K562 (cell line): ENCODE measurements at regions not wholly inside any gene's neighbourhood (a gene's known extent, or its start where the extent isn't known, plus 50 kb on each side); places are given as distances from the start of the nearest gene placed in this dataset.

Experiments
- ATAC-seq: fragments of 200-7000 bp; cut with Tn5 transposase; 3 replicates; pipeline ENCODE4 v1.9.1; 2020; ENCODE audit warnings: moderate library complexity
- BruUV-seq: library from RNA; stranded (reverse); fragments of 400-500 nt; replicated peaks from 2 replicates; lab custom pipeline; 2021; lab: Mats Ljungman, UMichigan
- CTCF ChIA-PET: fragments of 300-600 bp; formaldehyde crosslinking; extraction: SDS; loops from one replicate; lab custom pipeline; 2021; ENCODE audit warnings: low intra/inter-chr PET ratio; lab: Yijun Ruan, JAX
- POLR2A ChIA-PET: fragments of 300-600, 350-650 bp; sonication (Branson Sonifier 250); formaldehyde crosslinking; extraction: SDS; loops from one replicate; lab custom pipeline; 2021; ENCODE audit warnings: antibody characterized with exemption, inconsistent platforms; lab: Yijun Ruan, JAX
- DNase-seq, 4 experiments: peaks; one replicate each; pipeline versions ENCODE4 v3.0.0 to v3.0.0-alpha.2; 2011 to 2018; ENCODE audit warnings: low spot score in 3 of 4, mixed read lengths in 3 of 4; ENCODE audit errors: extremely low read depth in 1 of 4
- FAIRE-seq: peaks from 2 replicates; lab custom pipeline; 2011; peaks lifted over from hg19 to GRCh38; lab: Jason Lieb, UNC
- H2AFZ ChIP-seq: 2 replicates; pipeline ENCODE4 v1.6.0; 2011; ENCODE audit warnings: low read depth, low read length, control low read depth, inconsistent platforms
- H3K27ac ChIP-seq: fragments of 200-600 bp; 3 replicates; pipeline ENCODE4 v1.8.0; 2011; ENCODE audit warnings: low read depth, mild to moderate bottlenecking, control low read depth, inconsistent platforms, low read length, moderate library complexity, mixed read lengths; ENCODE audit errors: extremely low read depth
- H3K27me3 ChIP-seq, 2 experiments: fragments of 300-600 bp in 1 of 2; 2 replicates in 1 of 2; 3 replicates in 1 of 2; pipeline versions ENCODE4 v1.6.0 to v1.8.0; 2011; ENCODE audit warnings: inconsistent platforms in 2 of 2, low read length in 2 of 2, mild to moderate bottlenecking in 1 of 2, mixed read lengths in 1 of 2, moderate library complexity in 1 of 2; ENCODE audit not compliant: control insufficient read depth in 2 of 2, insufficient read depth in 2 of 2
- H3K36me3 ChIP-seq: fragments of 300-600 bp; 3 replicates; pipeline ENCODE4 v1.8.0; 2011; ENCODE audit warnings: mild to moderate bottlenecking, low read length, inconsistent platforms; ENCODE audit not compliant: control insufficient read depth, insufficient read depth
- H3K4me1 ChIP-seq, 2 experiments: fragments of 200-600 bp in 1 of 2; replicated peaks in 1 of 2; 2 replicates in 1 of 2; 3 replicates in 1 of 2; pipeline versions ENCODE4 v1.5.1 to v1.8.0; 2011; ENCODE audit warnings: inconsistent platforms in 2 of 2, low read length in 2 of 2, mild to moderate bottlenecking in 1 of 2, mixed read lengths in 1 of 2, moderate library complexity in 1 of 2; ENCODE audit not compliant: control insufficient read depth in 2 of 2, insufficient read depth in 2 of 2
- H3K4me2 ChIP-seq: 2 replicates; pipeline ENCODE4 v1.6.1; 2011; ENCODE audit warnings: low read length, control low read depth, inconsistent platforms, mixed read lengths; ENCODE audit not compliant: insufficient read depth
- H3K4me3 ChIP-seq: fragments of 200-600 bp; sonication (generic), shearing (Covaris generic); 2 replicates; pipeline ENCODE4 v1.5.1; 2016; ENCODE audit warnings: control low read depth, inconsistent platforms
- H3K79me2 ChIP-seq: fragments of 200-600 bp; 3 replicates; pipeline ENCODE4 v1.8.0; 2011; ENCODE audit warnings: low read length, inconsistent platforms; ENCODE audit not compliant: control insufficient read depth, insufficient read depth
- H3K9ac ChIP-seq, 2 experiments: 2 replicates each; pipeline versions ENCODE4 v1.6.0 to v1.6.1; 2011; ENCODE audit warnings: low read depth in 2 of 2, low read length in 2 of 2, control low read depth in 1 of 2, inconsistent platforms in 1 of 2, mild to moderate bottlenecking in 1 of 2, mixed read lengths in 1 of 2; ENCODE audit not compliant: insufficient read depth in 1 of 2
- H3K9me1 ChIP-seq: one replicate; pipeline ENCODE4 v1.6.0; 2011; ENCODE audit warnings: inconsistent platforms, mild to moderate bottlenecking, low read length, moderate library complexity; ENCODE audit not compliant: control insufficient read depth, insufficient read depth
- H3K9me3 ChIP-seq: replicated peaks from 2 replicates; pipeline ENCODE4 v1.5.1; 2011; ENCODE audit warnings: low read depth, low read length, inconsistent platforms; ENCODE audit not compliant: control insufficient read depth, insufficient read depth
- H4K20me1 ChIP-seq: replicated peaks from 2 replicates; pipeline ENCODE4 v1.6.1; 2011; ENCODE audit warnings: low read length, inconsistent platforms, mixed read lengths; ENCODE audit not compliant: control insufficient read depth, insufficient read depth
- CSDE1 ChIP-seq, 2 experiments: fragments of 450-650 bp; IDR thresholded peaks; 2 replicates each; pipeline ENCODE4 v1.6.1; 2016; ENCODE audit warnings: mild to moderate bottlenecking in 1 of 2
- E2F8 ChIP-seq: fragments of 450-650 bp; IDR thresholded peaks from 2 replicates; pipeline ENCODE4 v1.7.1; 2018; ENCODE audit warnings: mild to moderate bottlenecking, low read depth; ENCODE audit not compliant: partially characterized antibody
- JUND ChIP-seq, 2 experiments: IDR thresholded peaks; 2 replicates in 1 of 2; 3 replicates in 1 of 2; pipeline ENCODE4 v1.6.1; 2011; ENCODE audit warnings: borderline replicate concordance in 2 of 2, low read depth in 2 of 2, low read length in 2 of 2, improper control_type of control experiment in 1 of 2, missing biosample characterization in 1 of 2, missing genetic modification characterization in 1 of 2, missing genetic modification reagents in 1 of 2
- MCM5 ChIP-seq: fragments of 450-650 bp; IDR thresholded peaks from 2 replicates; pipeline ENCODE4 v1.6.1; 2016; ENCODE audit warnings: low read depth
- RBM17 ChIP-seq: fragments of 200-400 bp; formaldehyde crosslinking; IDR thresholded peaks from 2 replicates; pipeline ENCODE4 v1.6.1; 2017; ENCODE audit warnings: low read depth, mild to moderate bottlenecking, low read length, borderline replicate concordance
- SMAD3 ChIP-seq: fragments of 450-650 bp; formaldehyde crosslinking; conservative IDR thresholded peaks from 2 replicates; pipeline ENCODE4 v1.4.0; 2020; ENCODE audit warnings: mild to moderate bottlenecking
- SMARCB1 ChIP-seq: IDR thresholded peaks from 2 replicates; pipeline ENCODE4 v1.6.1; 2011; ENCODE audit warnings: improper control_type of control experiment, low read depth; ENCODE audit not compliant: insufficient read length
- TAF9B ChIP-seq: fragments of 450-650 bp; IDR thresholded peaks from 2 replicates; pipeline ENCODE4 v1.6.1; 2018; ENCODE audit warnings: mild to moderate bottlenecking; ENCODE audit not compliant: partially characterized antibody
- TRIM28 ChIP-seq: fragments of 450-650 bp; IDR thresholded peaks from 2 replicates; pipeline ENCODE4 v1.6.1; 2017
- TSC22D4 ChIP-seq: fragments of 450-650 bp; IDR thresholded peaks from 2 replicates; pipeline ENCODE4 v1.6.1; 2016; ENCODE audit warnings: missing genetic modification characterization, missing biosample characterization, control low read depth
- ZKSCAN1 ChIP-seq: fragments of 150-350 bp; IDR thresholded peaks from 2 replicates; pipeline ENCODE4 v1.6.1; 2016; ENCODE audit warnings: low read depth, low read length
- ZNF699 ChIP-seq: fragments of 250-450 bp; sonication (Bioruptor Pico); IDR thresholded peaks from 2 replicates; pipeline ENCODE4 v1.8.0; 2021; ENCODE audit warnings: mild to moderate bottlenecking, moderate library complexity; ENCODE audit not compliant: insufficient replicate concordance
- WGBS: fragments of 100-300 bp; shearing (Covaris generic); methylation state at CpG from one replicate; pipeline ENCODE4 v1.1.6; 2016; ENCODE audit warnings: low coverage, mixed read lengths; ENCODE audit not compliant: insufficient coverage; ENCODE audit errors: missing lambda C conversion rate; 5-methylcytosine and 5-hydroxymethylcytosine counted together
- in situ Hi-C: fragments of 300-500 bp; cut with MboI; formaldehyde crosslinking; loops from 4 replicates; pipeline ENCODE4 v1.15.0; 2018; ENCODE audit warnings: inconsistent platforms, mixed read lengths
- intact Hi-C: fragments of 100-400 bp; cut with micrococcal nuclease; formaldehyde crosslinking; loops from 2 replicates; pipeline ENCODE4 v1.14.2; 2022

GRCh38 chr1:184164536-184164935 is 113.0 kb downstream of the TSEN15 start:
- no TSS peak for BruUV-seq
- WGBS = 13% methylated on average over 1 of the region's 1 CpG
- DNase-seq (no peak), ATAC-seq (no peak), FAIRE-seq (no peak)
- no peak overlapping the region for H2AFZ ChIP-seq
- H3K4me1 ChIP-seq = no peaks in the 10 kb centered on the region
- H3K79me2 ChIP-seq = no peaks in the 10 kb centered on the region
- no peak for TF ChIP-seq E2F8
- no peak for TF ChIP-seq SMARCB1
- TF ChIP-seq TAF9B = no peak
- TF ChIP-seq TSC22D4 (tag) = no peak
- TF ChIP-seq TRIM28 = no peak
- no peak for TF ChIP-seq ZKSCAN1
- no peak for TF ChIP-seq RBM17
- no peak for TF ChIP-seq ZNF699 (CRISPR knock-in tag)
- TF ChIP-seq SMAD3 (CRISPR knock-in tag) = no peak
- TF ChIP-seq MCM5 = no peak
- TF ChIP-seq JUND (IDR thresholded peaks at IDR 0.05; ENCODE audit: borderline replicate concordance, low read depth, low read length) = no peak
- TF ChIP-seq JUND (tag; IDR thresholded peaks at IDR 0.05; ENCODE audit: borderline replicate concordance, low read depth, low read length) = no peak
- no peak for TF ChIP-seq CSDE1 (IDR thresholded peaks at IDR 0.05)
- POLR2A ChIA-PET = interaction anchor here (0.6 kb wide), 1 partner anchor 8 kb away, joined by 4 read pairs; no protein-coding TSS in a partner anchor
- H3K9me3 ChIP-seq = no peaks in the 10 kb centered on the region
- no peaks in the 10 kb centered on the region for H3K36me3 ChIP-seq
- no peaks in the 10 kb centered on the region for H3K9me1 ChIP-seq
- no peak overlapping the region for H3K27ac ChIP-seq
- intact Hi-C loops = no loop called here
- no peaks in the 10 kb centered on the region for H3K27me3 ChIP-seq
- no peak overlapping the region for H3K4me3 ChIP-seq
- CTCF ChIA-PET = no interaction called here
- no peak overlapping the region for H3K9ac ChIP-seq
- in situ Hi-C loops = no loop called here
- H3K4me2 ChIP-seq = no peak overlapping the region
- no peaks in the 10 kb centered on the region for H4K20me1 ChIP-seq
